ENCODE measurements at regions not wholly inside any gene's neighbourhood (a gene's known extent, or its start where the extent isn't known, plus 50 kb on each side); places are given as distances from the start of the nearest gene placed in this dataset.

DNA sequence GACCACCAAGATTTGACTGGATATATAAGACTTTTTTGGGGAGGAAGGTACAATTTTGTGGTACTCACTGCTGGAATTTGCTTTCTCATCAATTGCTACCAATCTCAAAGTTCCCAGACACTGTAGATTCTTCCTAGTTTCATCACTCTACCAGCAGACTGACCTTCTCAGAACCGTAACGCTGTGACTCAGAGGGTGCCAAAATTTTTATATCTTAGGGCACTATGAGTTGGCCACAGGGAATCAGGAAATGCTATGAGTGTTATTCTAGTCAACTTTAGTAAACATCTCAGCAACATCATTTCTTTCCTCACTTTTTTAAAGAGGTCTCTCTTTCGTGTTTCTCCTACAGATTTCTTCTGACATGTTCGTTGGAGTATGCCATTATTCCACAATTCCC is 499.0 kb downstream of the TMX3 start:
- Histone ChIP-seq H3K79me2 (no peaks in the 10 kb centered on the region), H3K9me3 (ENCODE audit: low read depth) (no peaks in the 10 kb centered on the region), H3K27ac (no peak overlapping the region), H3K4me3 (no peak overlapping the region), H3K4me2 (no peak overlapping the region), H3K36me3 (replicated peaks; ENCODE audit: insufficient read depth, low read depth) (no peaks in the 10 kb centered on the region), H3K27me3 (no peaks in the 10 kb centered on the region), H4K20me1 (ENCODE audit: insufficient read depth, poor library complexity, severe bottlenecking) (no peaks in the 10 kb centered on the region), H2AFZ (no peak overlapping the region), H3K4me1 (ENCODE audit: insufficient read depth) (no peaks in the 10 kb centered on the region), H3K9me2 (replicated peaks; ENCODE audit: insufficient read depth) (no peaks in the 10 kb centered on the region)
- WGBS (ENCODE audit: low lambda C conversion rate, missing lambda C conversion rate): 94% methylated on average over 4 of the region's 4 CpGs
- TF ChIP-seq CTCF (IDR thresholded peaks at IDR 0.05; ENCODE audit: poor library complexity) (no peak), EZH2phosphoT487 (IDR thresholded peaks at IDR 0.05; ENCODE audit: low read depth, severe bottlenecking, unreplicated experiment) (no peak), EZH2 (IDR thresholded peaks at IDR 0.05; ENCODE audit: borderline replicate concordance) (no peak)
- DNase-seq (ENCODE audit: low spot score): no peak

DNA sequence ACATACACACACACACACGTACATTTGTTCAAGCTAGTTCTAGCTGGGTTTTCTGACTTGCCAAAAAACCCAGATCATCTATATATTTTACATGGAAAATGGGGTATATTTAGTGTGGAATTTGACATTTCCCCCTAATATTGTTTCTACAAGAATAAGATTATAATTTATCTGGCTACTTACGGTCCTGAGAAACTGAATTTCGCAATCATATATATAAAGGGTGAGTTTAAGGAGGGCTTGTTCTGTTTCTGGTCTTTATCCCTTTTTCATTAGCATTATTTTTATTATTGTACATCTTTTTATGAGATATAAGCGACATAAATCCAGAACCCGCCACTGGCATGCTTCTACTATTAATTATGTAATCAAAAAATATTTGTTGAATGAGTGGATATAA is 528.9 kb downstream of the TMX3 start:
- Histone ChIP-seq H3K4me1 (ENCODE audit: insufficient read depth) (no peaks in the 10 kb centered on the region), H3K9me3 (ENCODE audit: low read depth) (no peaks in the 10 kb centered on the region), H3K27me3 (no peaks in the 10 kb centered on the region), H2AFZ (no peak overlapping the region), H4K20me1 (ENCODE audit: insufficient read depth, poor library complexity, severe bottlenecking) (no peaks in the 10 kb centered on the region), H3K79me2 (no peaks in the 10 kb centered on the region), H3K4me2 (peak overlapping the region; percentile 8), H3K4me3 (no peak overlapping the region), H3K27ac (no peak overlapping the region), H3K36me3 (replicated peaks; ENCODE audit: insufficient read depth, low read depth) (no peaks in the 10 kb centered on the region), H3K9me2 (replicated peaks; ENCODE audit: insufficient read depth) (no peaks in the 10 kb centered on the region)
- no peak for TF ChIP-seq EZH2 (IDR thresholded peaks at IDR 0.05; ENCODE audit: borderline replicate concordance)
- TF ChIP-seq EZH2phosphoT487 (IDR thresholded peaks at IDR 0.05; ENCODE audit: low read depth, severe bottlenecking, unreplicated experiment): no peak
- TF ChIP-seq CTCF (IDR thresholded peaks at IDR 0.05; ENCODE audit: poor library complexity): no peak
- no peak for DNase-seq (ENCODE audit: low spot score)
- WGBS (ENCODE audit: low lambda C conversion rate, missing lambda C conversion rate): 82% methylated on average over 5 of the region's 5 CpGs

- Histone ChIP-seq H3K9me3 (ENCODE audit: low read depth) (no peaks in the 10 kb centered on the region), H3K27me3 (no peaks in the 10 kb centered on the region), H4K20me1 (ENCODE audit: insufficient read depth, poor library complexity, severe bottlenecking) (no peaks in the 10 kb centered on the region), H3K4me3 (no peak overlapping the region), H3K4me1 (ENCODE audit: insufficient read depth) (no peaks in the 10 kb centered on the region), H2AFZ (no peak overlapping the region), H3K36me3 (replicated peaks; ENCODE audit: insufficient read depth, low read depth) (no peaks in the 10 kb centered on the region), H3K79me2 (no peaks in the 10 kb centered on the region), H3K27ac (no peak overlapping the region), H3K9me2 (replicated peaks; ENCODE audit: insufficient read depth) (no peaks in the 10 kb centered on the region), H3K4me2 (no peak overlapping the region)
- TF ChIP-seq EZH2 (IDR thresholded peaks at IDR 0.05; ENCODE audit: borderline replicate concordance): no peak
- no peak for TF ChIP-seq CTCF (IDR thresholded peaks at IDR 0.05; ENCODE audit: poor library complexity)
- TF ChIP-seq EZH2phosphoT487 (IDR thresholded peaks at IDR 0.05; ENCODE audit: low read depth, severe bottlenecking, unreplicated experiment): no peak
- 72% methylated on average over 2 of the region's 2 CpGs for WGBS (ENCODE audit: low lambda C conversion rate, missing lambda C conversion rate)
- no peak for DNase-seq (ENCODE audit: low spot score)
Observed at GRCh38 chr18:68181956-68182355, 533.0 kb downstream of the TMX3 start.

DNA sequence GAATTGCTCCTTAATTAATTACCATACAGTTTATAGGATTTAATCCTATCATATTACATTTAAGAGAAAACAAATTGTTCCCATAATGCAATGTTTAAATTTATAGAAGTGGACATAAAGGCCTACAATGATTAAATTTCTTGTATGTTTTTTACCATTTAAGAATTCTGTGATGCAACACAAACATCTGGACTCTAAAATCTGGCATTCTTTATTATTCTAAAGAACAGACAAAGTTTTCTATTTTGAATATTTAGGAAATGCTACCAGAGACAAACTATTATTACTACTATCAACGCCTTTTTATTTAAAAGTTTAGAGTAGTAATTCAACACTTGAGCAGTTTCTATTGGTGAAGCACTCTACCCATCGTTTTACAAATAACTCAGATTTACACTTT is 535.1 kb downstream of the TMX3 start:
- TF ChIP-seq CTCF (IDR thresholded peaks at IDR 0.05; ENCODE audit: poor library complexity) (no peak), EZH2phosphoT487 (IDR thresholded peaks at IDR 0.05; ENCODE audit: low read depth, severe bottlenecking, unreplicated experiment) (no peak), EZH2 (IDR thresholded peaks at IDR 0.05; ENCODE audit: borderline replicate concordance) (no peak)
- no peak overlapping the region for H3K4me3 ChIP-seq
- DNase-seq (ENCODE audit: low spot score): no peak
- H3K36me3 ChIP-seq (replicated peaks; ENCODE audit: insufficient read depth, low read depth): no peaks in the 10 kb centered on the region
- no peak overlapping the region for H2AFZ ChIP-seq
- H3K4me1 ChIP-seq (ENCODE audit: insufficient read depth): no peaks in the 10 kb centered on the region
- H4K20me1 ChIP-seq (ENCODE audit: insufficient read depth, poor library complexity, severe bottlenecking): no peaks in the 10 kb centered on the region
- no peaks in the 10 kb centered on the region for H3K27me3 ChIP-seq
- WGBS (ENCODE audit: low lambda C conversion rate, missing lambda C conversion rate): 93% methylated on average over 2 of the region's 2 CpGs
- no peaks in the 10 kb centered on the region for H3K9me3 ChIP-seq (ENCODE audit: low read depth)
- no peaks in the 10 kb centered on the region for H3K79me2 ChIP-seq
- H3K4me2 ChIP-seq: no peak overlapping the region
- H3K9me2 ChIP-seq (replicated peaks; ENCODE audit: insufficient read depth): no peaks in the 10 kb centered on the region
- no peak overlapping the region for H3K27ac ChIP-seq

All from hepatocyte (in vitro differentiated cells).